HCT116 (cell line): ENCODE measurements at regions not wholly inside any gene's neighbourhood (a gene's known extent, or its start where the extent isn't known, plus 50 kb on each side); places are given as distances from the start of the nearest gene placed in this dataset.

Experiments
- EZH2 ChIP-seq: fragments of 200-600 bp; sonication (generic); IDR thresholded peaks from 2 replicates; pipeline ENCODE4 v1.6.1; 2017; ENCODE audit warnings: antibody characterized with exemption, mixed run types
- EZH2phosphoT487 ChIP-seq: fragments of 200-600 bp; IDR thresholded peaks from 2 replicates; pipeline ENCODE4 v1.6.1; 2018; ENCODE audit warnings: antibody characterized with exemption, borderline replicate concordance
- POLR2A ChIP-seq: IDR thresholded peaks from 2 replicates; pipeline ENCODE4 v1.7.0; 2011; ENCODE audit warnings: borderline replicate concordance; ENCODE audit not compliant: insufficient read depth, insufficient read length; ENCODE audit errors: extremely low read depth
- POLR2AphosphoS5 ChIP-seq: IDR thresholded peaks from 2 replicates; pipeline ENCODE4 v1.6.1; 2011; ENCODE audit warnings: mild to moderate bottlenecking, low read depth, low read length, moderate library complexity
- RAD21 ChIP-seq: IDR thresholded peaks from 2 replicates; pipeline ENCODE4 v1.6.1; 2012; ENCODE audit warnings: low read depth, mild to moderate bottlenecking
- SIN3A ChIP-seq: IDR thresholded peaks from 2 replicates; pipeline ENCODE4 v1.6.1; 2012; ENCODE audit warnings: low read depth
- TCF7L2 ChIP-seq: IDR thresholded peaks from 2 replicates; pipeline ENCODE4 v1.7.0; 2011; ENCODE audit warnings: borderline replicate concordance, inconsistent platforms; ENCODE audit not compliant: insufficient read depth, insufficient read length; ENCODE audit errors: extremely low read depth
- ZFX ChIP-seq: fragments of 450-650 bp; IDR thresholded peaks from 2 replicates; pipeline ENCODE4 v1.6.1; 2017
- ZNF274 ChIP-seq: fragments of 200-500 bp; sonication (Bioruptor generic); IDR thresholded peaks from 2 replicates; pipeline ENCODE4 v1.6.1; 2014; ENCODE audit warnings: mild to moderate bottlenecking, low read depth, low read length, inconsistent platforms
- TF ChIP-seq, protein P1 (sequence below), 3 experiments: fragments of 200-600 bp in 1 of 3; sonication (generic) in 1 of 3; IDR thresholded peaks in 2 of 3; conservative IDR thresholded peaks in 1 of 3; 2 replicates each; pipeline ENCODE4 v1.5.1; 2012 to 2017; ENCODE audit warnings: low read depth in 2 of 3, low read length in 2 of 3, antibody characterized with exemption in 1 of 3, borderline replicate concordance in 1 of 3, control low read depth in 1 of 3, mild to moderate bottlenecking in 1 of 3, mixed read lengths in 1 of 3, mixed run types in 1 of 3, moderate library complexity in 1 of 3; ENCODE audit not compliant: insufficient read depth in 1 of 3
- TF ChIP-seq, protein P2 (sequence below): IDR thresholded peaks from 2 replicates; pipeline ENCODE4 v1.6.1; 2012
- TF ChIP-seq, protein P3 (sequence below): IDR thresholded peaks from 2 replicates; pipeline ENCODE4 v1.6.1; 2012; ENCODE audit warnings: low read depth

DNA sequence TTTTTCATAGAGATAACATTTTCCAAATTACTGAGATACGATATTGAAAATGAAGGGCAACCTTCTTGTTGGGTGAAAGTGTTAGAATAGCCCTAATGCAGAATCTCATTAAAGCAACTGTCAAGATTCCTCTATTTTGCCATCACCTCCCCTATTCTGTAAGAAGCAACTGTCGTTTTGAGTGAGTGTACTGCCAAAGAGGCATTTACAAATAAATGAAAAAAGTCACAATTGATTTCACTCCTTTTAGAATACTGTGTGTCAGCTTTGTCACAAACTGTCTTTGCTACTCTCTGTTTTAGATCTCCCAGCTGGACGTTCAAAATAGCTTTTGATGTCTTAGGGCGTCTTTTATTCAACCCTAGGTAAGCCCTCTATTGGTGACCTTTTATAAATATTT lies 322.8 kb upstream of the NAALADL2 start:
- TF ChIP-seq POLR2AphosphoS5 (no peak), POLR2A (no peak), ZFX (no peak), RAD21 (no peak), EZH2 (no peak), TCF7L2 (no peak), EZH2phosphoT487 (no peak), ZNF274 (no peak), SIN3A (no peak)
- TF ChIP-seq, protein P1, sequence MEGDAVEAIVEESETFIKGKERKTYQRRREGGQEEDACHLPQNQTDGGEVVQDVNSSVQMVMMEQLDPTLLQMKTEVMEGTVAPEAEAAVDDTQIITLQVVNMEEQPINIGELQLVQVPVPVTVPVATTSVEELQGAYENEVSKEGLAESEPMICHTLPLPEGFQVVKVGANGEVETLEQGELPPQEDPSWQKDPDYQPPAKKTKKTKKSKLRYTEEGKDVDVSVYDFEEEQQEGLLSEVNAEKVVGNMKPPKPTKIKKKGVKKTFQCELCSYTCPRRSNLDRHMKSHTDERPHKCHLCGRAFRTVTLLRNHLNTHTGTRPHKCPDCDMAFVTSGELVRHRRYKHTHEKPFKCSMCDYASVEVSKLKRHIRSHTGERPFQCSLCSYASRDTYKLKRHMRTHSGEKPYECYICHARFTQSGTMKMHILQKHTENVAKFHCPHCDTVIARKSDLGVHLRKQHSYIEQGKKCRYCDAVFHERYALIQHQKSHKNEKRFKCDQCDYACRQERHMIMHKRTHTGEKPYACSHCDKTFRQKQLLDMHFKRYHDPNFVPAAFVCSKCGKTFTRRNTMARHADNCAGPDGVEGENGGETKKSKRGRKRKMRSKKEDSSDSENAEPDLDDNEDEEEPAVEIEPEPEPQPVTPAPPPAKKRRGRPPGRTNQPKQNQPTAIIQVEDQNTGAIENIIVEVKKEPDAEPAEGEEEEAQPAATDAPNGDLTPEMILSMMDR (IDR thresholded peaks at IDR 0.05 in 2 of 3, conservative IDR thresholded peaks at IDR 0.05 in 1 of 3; ENCODE audit: borderline replicate concordance in 1 of 3, insufficient read depth in 1 of 3, low read depth in 2 of 3, low read length in 2 of 3) = no peak
- TF ChIP-seq, protein P2, sequence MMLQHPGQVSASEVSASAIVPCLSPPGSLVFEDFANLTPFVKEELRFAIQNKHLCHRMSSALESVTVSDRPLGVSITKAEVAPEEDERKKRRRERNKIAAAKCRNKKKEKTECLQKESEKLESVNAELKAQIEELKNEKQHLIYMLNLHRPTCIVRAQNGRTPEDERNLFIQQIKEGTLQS = no peak
- TF ChIP-seq, protein P3, sequence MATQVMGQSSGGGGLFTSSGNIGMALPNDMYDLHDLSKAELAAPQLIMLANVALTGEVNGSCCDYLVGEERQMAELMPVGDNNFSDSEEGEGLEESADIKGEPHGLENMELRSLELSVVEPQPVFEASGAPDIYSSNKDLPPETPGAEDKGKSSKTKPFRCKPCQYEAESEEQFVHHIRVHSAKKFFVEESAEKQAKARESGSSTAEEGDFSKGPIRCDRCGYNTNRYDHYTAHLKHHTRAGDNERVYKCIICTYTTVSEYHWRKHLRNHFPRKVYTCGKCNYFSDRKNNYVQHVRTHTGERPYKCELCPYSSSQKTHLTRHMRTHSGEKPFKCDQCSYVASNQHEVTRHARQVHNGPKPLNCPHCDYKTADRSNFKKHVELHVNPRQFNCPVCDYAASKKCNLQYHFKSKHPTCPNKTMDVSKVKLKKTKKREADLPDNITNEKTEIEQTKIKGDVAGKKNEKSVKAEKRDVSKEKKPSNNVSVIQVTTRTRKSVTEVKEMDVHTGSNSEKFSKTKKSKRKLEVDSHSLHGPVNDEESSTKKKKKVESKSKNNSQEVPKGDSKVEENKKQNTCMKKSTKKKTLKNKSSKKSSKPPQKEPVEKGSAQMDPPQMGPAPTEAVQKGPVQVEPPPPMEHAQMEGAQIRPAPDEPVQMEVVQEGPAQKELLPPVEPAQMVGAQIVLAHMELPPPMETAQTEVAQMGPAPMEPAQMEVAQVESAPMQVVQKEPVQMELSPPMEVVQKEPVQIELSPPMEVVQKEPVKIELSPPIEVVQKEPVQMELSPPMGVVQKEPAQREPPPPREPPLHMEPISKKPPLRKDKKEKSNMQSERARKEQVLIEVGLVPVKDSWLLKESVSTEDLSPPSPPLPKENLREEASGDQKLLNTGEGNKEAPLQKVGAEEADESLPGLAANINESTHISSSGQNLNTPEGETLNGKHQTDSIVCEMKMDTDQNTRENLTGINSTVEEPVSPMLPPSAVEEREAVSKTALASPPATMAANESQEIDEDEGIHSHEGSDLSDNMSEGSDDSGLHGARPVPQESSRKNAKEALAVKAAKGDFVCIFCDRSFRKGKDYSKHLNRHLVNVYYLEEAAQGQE = no peak
